SK-N-SH (cell line): ENCODE measurements at regions not wholly inside any gene's neighbourhood (a gene's known extent, or its start where the extent isn't known, plus 50 kb on each side); places are given as distances from the start of the nearest gene placed in this dataset.

ENCODE experiments used
- CTCF ChIA-PET: fragments of 300-600, 350-600 bp; formaldehyde crosslinking; extraction: SDS; loops from one replicate; lab custom pipeline; 2021; lab: Yijun Ruan, JAX
- POLR2A ChIA-PET: fragments of 350-600 bp; sonication (Branson Sonifier 250); formaldehyde crosslinking; extraction: SDS; loops from one replicate; lab custom pipeline; 2020; ENCODE audit warnings: antibody characterized with exemption, inconsistent platforms; lab: Yijun Ruan, JAX
- DNase-seq: peaks from one replicate; pipeline ENCODE4 v3.0.0; 2012
- H2AFZ ChIP-seq: fragments of 200-600 bp; sonication (generic); 2 replicates; pipeline ENCODE4 v1.8.1; 2016; ENCODE audit warnings: antibody characterized with exemption, mild to moderate bottlenecking, low read depth
- H3F3A ChIP-seq: fragments of 200-600 bp; sonication (generic); replicated peaks from 2 replicates; pipeline ENCODE3; 2016; ENCODE audit warnings: antibody characterized with exemption, mild to moderate bottlenecking; ENCODE audit not compliant: insufficient read depth
- H3K27ac ChIP-seq, 2 experiments: fragments of 200-500 bp in 1 of 2; fragments of 200-600 bp in 1 of 2; sonication (Bioruptor generic) in 1 of 2; sonication (generic), shearing (Covaris generic) in 1 of 2; 2 replicates each; pipeline versions ENCODE4 v1.5.1 to v1.6.1; 2014 to 2016; ENCODE audit warnings: low read depth in 2 of 2, inconsistent platforms in 1 of 2, low read length in 1 of 2, mild to moderate bottlenecking in 1 of 2, mixed read lengths in 1 of 2
- H3K27me3 ChIP-seq: fragments of 200-600 bp; sonication (generic), shearing (Covaris generic); 2 replicates; pipeline ENCODE4 v1.6.1; 2016; ENCODE audit warnings: mixed run types; ENCODE audit not compliant: insufficient read depth
- H3K36me3 ChIP-seq, 2 experiments: fragments of 200-500 bp in 1 of 2; fragments of 200-600 bp in 1 of 2; sonication (Bioruptor generic) in 1 of 2; sonication (generic) in 1 of 2; replicated peaks in 1 of 2; 2 replicates each; pipeline versions ENCODE3 to v1.5.1; 2014 to 2016; ENCODE audit warnings: low read length in 1 of 2, mild to moderate bottlenecking in 1 of 2; ENCODE audit not compliant: insufficient read depth in 2 of 2, control insufficient read depth in 1 of 2
- H3K4me1 ChIP-seq, 2 experiments: fragments of 200-500 bp in 1 of 2; fragments of 200-600 bp in 1 of 2; sonication (Bioruptor generic) in 1 of 2; sonication (generic), shearing (Covaris generic) in 1 of 2; 2 replicates each; pipeline versions ENCODE4 v1.5.1 to v1.6.1; 2014 to 2016; ENCODE audit warnings: low read depth in 1 of 2, low read length in 1 of 2, mixed run types in 1 of 2; ENCODE audit not compliant: insufficient read depth in 2 of 2, control insufficient read depth in 1 of 2
- H3K4me2 ChIP-seq: fragments of 200-600 bp; sonication (generic), shearing (Covaris generic); 2 replicates; pipeline ENCODE4 v1.6.1; 2017; ENCODE audit warnings: mixed run types
- H3K4me3 ChIP-seq, 2 experiments: fragments of 200-500 bp in 1 of 2; fragments of 200-600 bp in 1 of 2; sonication (Bioruptor generic) in 1 of 2; sonication (generic), shearing (Covaris generic) in 1 of 2; 2 replicates each; pipeline versions ENCODE4 v1.5.1 to v1.8.1; 2014 to 2016; ENCODE audit warnings: low read depth in 2 of 2, inconsistent platforms in 1 of 2, low read length in 1 of 2, mild to moderate bottlenecking in 1 of 2, mixed read lengths in 1 of 2, moderate library complexity in 1 of 2
- H3K79me2 ChIP-seq: fragments of 200-600 bp; sonication (generic); 2 replicates; pipeline ENCODE4 v1.8.1; 2017; ENCODE audit warnings: mild to moderate bottlenecking; ENCODE audit not compliant: insufficient read depth
- H3K9ac ChIP-seq: fragments of 200-600 bp; sonication (generic); 2 replicates; pipeline ENCODE4 v1.6.1; 2017; ENCODE audit warnings: mixed run types
- H3K9me2 ChIP-seq: fragments of 200-600 bp; sonication (generic); 2 replicates; pipeline ENCODE4 v1.6.1; 2017; ENCODE audit warnings: mixed run types
- H3K9me3 ChIP-seq: fragments of 200-600 bp; sonication (generic); 2 replicates; pipeline ENCODE4 v1.6.1; 2017; ENCODE audit warnings: mixed run types, mild to moderate bottlenecking, moderate library complexity
- H4K20me1 ChIP-seq: fragments of 200-600 bp; sonication (generic); 2 replicates; pipeline ENCODE4 v1.6.1; 2017; ENCODE audit warnings: mild to moderate bottlenecking, mixed run types; ENCODE audit not compliant: insufficient read depth
- CHD2 ChIP-seq: fragments of 150-350 bp; IDR thresholded peaks from 2 replicates; pipeline ENCODE4 v1.6.1; 2018; ENCODE audit warnings: low read length; ENCODE audit not compliant: partially characterized antibody
- EZH2phosphoT487 ChIP-seq: fragments of 200-600 bp; sonication (generic); IDR thresholded peaks from 2 replicates; pipeline ENCODE4 v1.6.1; 2017; ENCODE audit warnings: low read depth, mixed run types, mild to moderate bottlenecking, antibody characterized with exemption, moderate library complexity, borderline replicate concordance
- FOSL2 ChIP-seq: IDR thresholded peaks from 2 replicates; pipeline ENCODE4 v1.4.0; 2012; ENCODE audit warnings: low read depth, mild to moderate bottlenecking, moderate library complexity, borderline replicate concordance
- FOXM1 ChIP-seq: IDR thresholded peaks from 2 replicates; pipeline ENCODE4 v1.4.0; 2012; ENCODE audit warnings: low read depth, mild to moderate bottlenecking
- GABPA ChIP-seq: IDR thresholded peaks from 2 replicates; pipeline ENCODE4 v1.4.0; 2012; ENCODE audit warnings: low read depth, mild to moderate bottlenecking
- JUND ChIP-seq: IDR thresholded peaks from 2 replicates; pipeline ENCODE4 v1.4.0; 2012
- MEF2A ChIP-seq: IDR thresholded peaks from 2 replicates; pipeline ENCODE4 v1.4.0; 2012; ENCODE audit warnings: low read depth, borderline replicate concordance
- MXI1 ChIP-seq: IDR thresholded peaks from 2 replicates; pipeline ENCODE4 v1.6.1; 2012; ENCODE audit warnings: mild to moderate bottlenecking, low read depth, low read length, improper control_type of control experiment
- POLR2AphosphoS5 ChIP-seq: IDR thresholded peaks from 2 replicates; pipeline ENCODE4 v1.6.1; 2012; ENCODE audit warnings: low read depth, low read length
- RAD21 ChIP-seq: IDR thresholded peaks from 2 replicates; pipeline ENCODE4 v1.6.1; 2012; ENCODE audit warnings: mild to moderate bottlenecking, low read length
- RCOR1 ChIP-seq: fragments of 150-350 bp; IDR thresholded peaks from 2 replicates; pipeline ENCODE4 v1.6.1; 2017; ENCODE audit warnings: antibody characterized with exemption, low read length
- RXRA ChIP-seq: IDR thresholded peaks from 2 replicates; pipeline ENCODE4 v1.4.0; 2012; ENCODE audit warnings: low read depth, mild to moderate bottlenecking, borderline replicate concordance
- SIN3A ChIP-seq: IDR thresholded peaks from 2 replicates; pipeline ENCODE4 v1.6.1; 2012; ENCODE audit warnings: low read depth, mild to moderate bottlenecking, low read length, moderate library complexity, borderline replicate concordance
- TAF1 ChIP-seq: IDR thresholded peaks from 2 replicates; pipeline ENCODE4 v1.6.1; 2012; ENCODE audit warnings: low read depth, mild to moderate bottlenecking, low read length, moderate library complexity, borderline replicate concordance
- YY1 ChIP-seq: IDR thresholded peaks from 2 replicates; pipeline ENCODE4 v1.4.0; 2012; ENCODE audit warnings: low read depth, mild to moderate bottlenecking
- WGBS: methylation state at CpG from one replicate; pipeline ENCODE4 v1.1.6; 2017; ENCODE audit warnings: low lambda C conversion rate; 5-methylcytosine and 5-hydroxymethylcytosine counted together
- TF ChIP-seq, protein P1 (sequence below): IDR thresholded peaks from 2 replicates; pipeline ENCODE4 v1.4.0; 2012; ENCODE audit warnings: low read depth, borderline replicate concordance
- TF ChIP-seq, protein P2 (sequence below): IDR thresholded peaks from 2 replicates; pipeline ENCODE4 v1.4.0; 2012; ENCODE audit warnings: low read depth, borderline replicate concordance
- TF ChIP-seq, protein P3 (sequence below): IDR thresholded peaks from 2 replicates; pipeline ENCODE4 v1.6.1; 2012; ENCODE audit warnings: mild to moderate bottlenecking, low read depth, low read length, moderate library complexity
- TF ChIP-seq, protein P4 (sequence below): fragments of 150-350 bp; IDR thresholded peaks from 2 replicates; pipeline ENCODE4 v1.6.1; 2017; ENCODE audit warnings: antibody characterized with exemption, low read length, low read depth, borderline replicate concordance

DNA sequence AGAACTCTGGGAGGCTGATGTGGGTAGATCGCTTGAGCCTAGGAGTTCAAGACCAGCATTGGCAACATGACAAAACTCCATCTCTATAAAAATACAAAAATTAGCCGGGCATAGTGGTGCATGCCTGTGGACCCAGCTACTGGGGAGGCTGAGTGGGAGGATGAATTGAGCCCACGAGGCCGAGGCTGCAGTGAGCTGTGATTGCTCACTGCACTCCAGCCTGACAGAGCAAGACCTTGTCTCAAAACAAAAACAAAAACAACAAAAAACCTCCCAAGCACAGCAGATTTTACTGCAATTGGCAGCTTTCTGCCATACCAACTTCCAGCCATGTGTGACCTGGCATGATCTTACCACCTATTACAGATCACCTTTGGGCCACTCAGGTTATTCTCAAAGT lies 57.7 kb upstream of the LRPPRC start:
- 57% methylated on average over 4 of the region's 4 CpGs for WGBS
- H3K4me1 ChIP-seq = no peaks in the 10 kb centered on the region
- no peak for DNase-seq
- H3K27me3 ChIP-seq = no peaks in the 10 kb centered on the region; the same call in 1 of the 2 replicates
- no peak overlapping the region for H3K4me2 ChIP-seq
- H3K9ac ChIP-seq = no peak overlapping the region
- no peaks in the 10 kb centered on the region for H3K9me3 ChIP-seq
- no peaks in the 10 kb centered on the region for H3K79me2 ChIP-seq
- POLR2A ChIA-PET = no interaction called here
- H3K27ac ChIP-seq = no peak overlapping the region
- H2AFZ ChIP-seq = no peak overlapping the region
- no peaks in the 10 kb centered on the region for H3F3A ChIP-seq
- H4K20me1 ChIP-seq = no peaks in the 10 kb centered on the region
- no peaks in the 10 kb centered on the region for H3K36me3 ChIP-seq
- no peak for TF ChIP-seq SIN3A
- TF ChIP-seq, protein P1, sequence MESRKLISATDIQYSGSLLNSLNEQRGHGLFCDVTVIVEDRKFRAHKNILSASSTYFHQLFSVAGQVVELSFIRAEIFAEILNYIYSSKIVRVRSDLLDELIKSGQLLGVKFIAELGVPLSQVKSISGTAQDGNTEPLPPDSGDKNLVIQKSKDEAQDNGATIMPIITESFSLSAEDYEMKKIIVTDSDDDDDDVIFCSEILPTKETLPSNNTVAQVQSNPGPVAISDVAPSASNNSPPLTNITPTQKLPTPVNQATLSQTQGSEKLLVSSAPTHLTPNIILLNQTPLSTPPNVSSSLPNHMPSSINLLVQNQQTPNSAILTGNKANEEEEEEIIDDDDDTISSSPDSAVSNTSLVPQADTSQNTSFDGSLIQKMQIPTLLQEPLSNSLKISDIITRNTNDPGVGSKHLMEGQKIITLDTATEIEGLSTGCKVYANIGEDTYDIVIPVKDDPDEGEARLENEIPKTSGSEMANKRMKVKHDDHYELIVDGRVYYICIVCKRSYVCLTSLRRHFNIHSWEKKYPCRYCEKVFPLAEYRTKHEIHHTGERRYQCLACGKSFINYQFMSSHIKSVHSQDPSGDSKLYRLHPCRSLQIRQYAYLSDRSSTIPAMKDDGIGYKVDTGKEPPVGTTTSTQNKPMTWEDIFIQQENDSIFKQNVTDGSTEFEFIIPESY = no peak
- TF ChIP-seq RAD21 = no peak
- TF ChIP-seq, protein P2, sequence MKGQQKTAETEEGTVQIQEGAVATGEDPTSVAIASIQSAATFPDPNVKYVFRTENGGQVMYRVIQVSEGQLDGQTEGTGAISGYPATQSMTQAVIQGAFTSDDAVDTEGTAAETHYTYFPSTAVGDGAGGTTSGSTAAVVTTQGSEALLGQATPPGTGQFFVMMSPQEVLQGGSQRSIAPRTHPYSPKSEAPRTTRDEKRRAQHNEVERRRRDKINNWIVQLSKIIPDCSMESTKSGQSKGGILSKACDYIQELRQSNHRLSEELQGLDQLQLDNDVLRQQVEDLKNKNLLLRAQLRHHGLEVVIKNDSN = no peak
- no peak for TF ChIP-seq TAF1
- TF ChIP-seq JUND = no peak
- no peak for TF ChIP-seq MXI1
- TF ChIP-seq MEF2A = no peak
- TF ChIP-seq FOSL2 = no peak
- TF ChIP-seq, protein P3, sequence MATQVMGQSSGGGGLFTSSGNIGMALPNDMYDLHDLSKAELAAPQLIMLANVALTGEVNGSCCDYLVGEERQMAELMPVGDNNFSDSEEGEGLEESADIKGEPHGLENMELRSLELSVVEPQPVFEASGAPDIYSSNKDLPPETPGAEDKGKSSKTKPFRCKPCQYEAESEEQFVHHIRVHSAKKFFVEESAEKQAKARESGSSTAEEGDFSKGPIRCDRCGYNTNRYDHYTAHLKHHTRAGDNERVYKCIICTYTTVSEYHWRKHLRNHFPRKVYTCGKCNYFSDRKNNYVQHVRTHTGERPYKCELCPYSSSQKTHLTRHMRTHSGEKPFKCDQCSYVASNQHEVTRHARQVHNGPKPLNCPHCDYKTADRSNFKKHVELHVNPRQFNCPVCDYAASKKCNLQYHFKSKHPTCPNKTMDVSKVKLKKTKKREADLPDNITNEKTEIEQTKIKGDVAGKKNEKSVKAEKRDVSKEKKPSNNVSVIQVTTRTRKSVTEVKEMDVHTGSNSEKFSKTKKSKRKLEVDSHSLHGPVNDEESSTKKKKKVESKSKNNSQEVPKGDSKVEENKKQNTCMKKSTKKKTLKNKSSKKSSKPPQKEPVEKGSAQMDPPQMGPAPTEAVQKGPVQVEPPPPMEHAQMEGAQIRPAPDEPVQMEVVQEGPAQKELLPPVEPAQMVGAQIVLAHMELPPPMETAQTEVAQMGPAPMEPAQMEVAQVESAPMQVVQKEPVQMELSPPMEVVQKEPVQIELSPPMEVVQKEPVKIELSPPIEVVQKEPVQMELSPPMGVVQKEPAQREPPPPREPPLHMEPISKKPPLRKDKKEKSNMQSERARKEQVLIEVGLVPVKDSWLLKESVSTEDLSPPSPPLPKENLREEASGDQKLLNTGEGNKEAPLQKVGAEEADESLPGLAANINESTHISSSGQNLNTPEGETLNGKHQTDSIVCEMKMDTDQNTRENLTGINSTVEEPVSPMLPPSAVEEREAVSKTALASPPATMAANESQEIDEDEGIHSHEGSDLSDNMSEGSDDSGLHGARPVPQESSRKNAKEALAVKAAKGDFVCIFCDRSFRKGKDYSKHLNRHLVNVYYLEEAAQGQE = no peak
- no peak for TF ChIP-seq YY1
- no peak for TF ChIP-seq GABPA
- no peak for TF ChIP-seq POLR2AphosphoS5
- TF ChIP-seq EZH2phosphoT487 = no peak
- no peak for TF ChIP-seq RXRA
- TF ChIP-seq, protein P4, sequence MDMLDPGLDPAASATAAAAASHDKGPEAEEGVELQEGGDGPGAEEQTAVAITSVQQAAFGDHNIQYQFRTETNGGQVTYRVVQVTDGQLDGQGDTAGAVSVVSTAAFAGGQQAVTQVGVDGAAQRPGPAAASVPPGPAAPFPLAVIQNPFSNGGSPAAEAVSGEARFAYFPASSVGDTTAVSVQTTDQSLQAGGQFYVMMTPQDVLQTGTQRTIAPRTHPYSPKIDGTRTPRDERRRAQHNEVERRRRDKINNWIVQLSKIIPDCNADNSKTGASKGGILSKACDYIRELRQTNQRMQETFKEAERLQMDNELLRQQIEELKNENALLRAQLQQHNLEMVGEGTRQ = no peak
- TF ChIP-seq RCOR1 = no peak
- no peak for TF ChIP-seq CHD2
- no peak for TF ChIP-seq FOXM1
- H3K9me2 ChIP-seq = no peaks in the 10 kb centered on the region
- no peak overlapping the region for H3K4me3 ChIP-seq
- CTCF ChIA-PET = interaction anchor here (1.0 to 6.1 kb wide), 6 partner anchors 9 to 389 kb away, joined by 3 to 65 read pairs (median 5); no protein-coding TSS in a partner anchor
